SKM-1 (cell line): ENCODE measurements at regions not wholly inside any gene's neighbourhood (a gene's known extent, or its start where the extent isn't known, plus 50 kb on each side); places are given as distances from the start of the nearest gene placed in this dataset.
"Not testable (repeated sequence)": the region's sequence is repeated elsewhere in the genome, so short reads cannot be mapped to it uniquely, and the experiment has no call there.

Experiments used
- DNase-seq: peaks from one replicate; lab custom pipeline; 2025; ENCODE audit not compliant: unreplicated experiment; lab: John Stamatoyannopoulos, UW

DNA sequence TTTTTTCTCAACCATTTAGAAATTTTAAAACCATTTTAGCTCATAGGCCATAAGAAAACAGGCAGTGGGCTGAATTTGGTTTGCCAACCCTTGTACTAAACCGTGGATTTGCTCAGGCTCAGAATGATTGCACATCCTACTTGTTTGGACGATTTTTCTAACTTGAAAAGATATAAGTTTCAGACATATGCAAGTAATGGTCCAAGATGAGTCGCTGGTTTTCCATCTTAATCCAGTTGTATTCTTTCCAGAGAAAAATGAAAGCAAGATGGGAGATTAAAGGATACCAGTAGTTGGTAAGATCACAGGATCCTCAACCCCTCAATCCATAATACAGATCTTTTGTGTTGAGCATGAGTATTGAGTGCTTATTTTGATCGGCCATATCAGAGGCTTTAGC, 250.9 kb downstream of the TINAG start:
- no peak for DNase-seq

DNA sequence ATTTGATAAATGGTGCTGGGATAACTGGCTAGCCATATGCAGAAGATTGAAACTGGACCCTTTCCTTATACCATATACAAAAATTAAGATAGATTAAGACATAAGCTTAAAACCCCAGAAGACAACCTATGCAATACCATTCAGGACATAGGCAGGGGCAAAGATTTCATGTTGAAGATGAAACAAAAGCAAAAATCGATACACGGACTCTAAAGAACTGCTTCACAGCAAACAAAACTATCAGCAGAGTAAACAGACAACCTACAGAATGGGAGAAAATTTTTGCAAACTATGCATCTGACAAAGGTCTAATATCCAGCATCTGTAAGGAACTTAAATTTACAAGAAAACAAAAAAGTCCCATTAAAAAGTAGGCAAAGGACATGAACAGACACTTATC, 255.9 kb downstream of the TINAG start:
- DNase-seq: not testable (repeated sequence)

DNA sequence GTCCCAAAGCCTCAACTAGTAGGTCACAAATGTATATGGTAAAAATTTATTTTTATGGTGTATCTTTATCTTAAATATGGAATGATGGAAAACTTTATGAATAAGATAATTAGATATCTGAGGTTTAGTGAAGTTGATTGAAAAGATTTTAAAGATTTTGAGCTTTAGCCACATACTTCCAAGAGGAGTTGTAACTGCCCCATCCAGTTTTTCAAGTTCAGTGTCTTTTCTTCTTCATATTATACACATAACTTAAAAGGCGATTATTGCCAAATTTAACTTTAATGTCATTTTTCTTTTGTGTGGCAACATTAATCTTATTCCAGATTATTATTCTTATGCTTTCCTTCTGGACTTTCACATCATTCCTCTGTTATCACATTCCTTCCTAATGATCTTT, 266.4 kb downstream of the TINAG start:
- no peak for DNase-seq

DNA sequence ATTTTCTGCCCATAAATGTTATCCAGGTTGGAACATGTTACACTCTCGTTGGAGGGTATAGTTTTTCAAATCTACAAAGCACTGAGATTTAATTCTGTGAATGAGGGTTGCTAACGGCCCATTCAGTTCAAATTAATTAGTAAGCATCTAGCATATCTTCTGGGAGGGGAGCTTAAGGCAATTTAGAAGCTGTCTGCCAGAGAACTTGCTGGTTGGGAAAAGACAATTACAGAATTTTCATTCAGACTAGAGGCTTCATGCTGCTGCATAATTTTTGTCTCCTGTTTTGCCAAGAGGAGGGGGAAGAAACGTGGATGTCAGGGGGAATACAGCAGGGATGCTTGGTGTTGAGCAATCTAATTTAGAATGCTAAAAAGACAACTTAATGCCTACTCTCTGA, 268.3 kb upstream of the FAM83B start:
- no peak for DNase-seq

DNA sequence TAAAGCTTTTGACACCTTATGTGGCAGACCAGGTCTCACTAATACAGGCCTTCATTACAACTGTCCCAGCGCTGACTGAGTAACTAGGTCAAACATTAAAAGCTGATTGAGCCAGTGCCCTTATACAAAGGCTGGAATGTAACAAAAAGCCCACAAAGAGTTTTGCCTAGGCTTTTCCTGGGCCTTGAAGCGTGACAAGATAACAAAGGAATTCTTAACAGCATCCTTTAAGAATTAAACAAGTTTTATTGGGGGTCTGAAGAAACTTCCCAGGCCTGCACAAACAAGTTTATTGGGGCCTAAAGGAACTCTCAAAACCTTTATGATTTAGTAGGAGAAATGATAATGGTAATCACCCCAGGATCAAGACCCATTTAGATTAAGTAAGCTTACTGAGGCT, 267.6 kb upstream of the FAM83B start:
- no peak for DNase-seq

DNA sequence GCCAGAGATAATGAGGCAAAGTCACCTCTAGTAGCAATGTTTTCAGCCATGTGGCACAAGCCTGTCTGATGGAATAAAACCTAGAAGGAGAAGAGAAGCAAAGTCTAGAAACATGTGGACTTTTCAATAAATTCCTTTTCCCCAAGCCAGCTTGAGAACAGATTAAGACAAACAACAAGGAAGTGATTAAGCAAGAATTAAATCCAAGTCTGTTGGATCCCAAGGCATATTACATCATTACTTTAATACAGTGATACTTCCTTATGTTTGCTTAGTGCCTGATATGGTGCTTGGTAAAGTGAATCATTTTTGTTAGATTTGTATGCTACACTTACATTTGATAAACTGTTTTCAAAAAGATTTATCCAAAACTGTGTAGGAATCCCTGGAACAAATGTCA, 260.3 kb upstream of the FAM83B start:
- no peak for DNase-seq

DNA sequence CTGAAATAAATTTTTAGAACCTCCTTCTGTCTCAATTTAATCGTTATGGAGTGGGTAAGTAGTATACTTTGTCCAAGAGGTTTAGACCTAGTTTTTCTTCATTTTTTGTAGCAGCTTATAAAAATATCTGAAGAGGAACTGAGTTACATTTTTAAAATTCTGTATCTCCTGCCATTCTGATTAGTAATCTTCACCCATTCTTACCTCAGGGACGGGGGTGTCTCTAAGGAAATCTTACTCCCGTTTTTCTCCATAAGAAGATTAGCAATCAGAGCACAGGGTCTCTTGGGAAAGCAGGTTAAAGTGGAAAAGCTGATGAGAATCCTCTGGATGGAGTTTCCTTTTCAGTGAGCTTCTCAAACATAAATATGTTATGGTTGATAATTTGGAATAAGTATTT, 259.3 kb upstream of the FAM83B start:
- DNase-seq: no peak

DNA sequence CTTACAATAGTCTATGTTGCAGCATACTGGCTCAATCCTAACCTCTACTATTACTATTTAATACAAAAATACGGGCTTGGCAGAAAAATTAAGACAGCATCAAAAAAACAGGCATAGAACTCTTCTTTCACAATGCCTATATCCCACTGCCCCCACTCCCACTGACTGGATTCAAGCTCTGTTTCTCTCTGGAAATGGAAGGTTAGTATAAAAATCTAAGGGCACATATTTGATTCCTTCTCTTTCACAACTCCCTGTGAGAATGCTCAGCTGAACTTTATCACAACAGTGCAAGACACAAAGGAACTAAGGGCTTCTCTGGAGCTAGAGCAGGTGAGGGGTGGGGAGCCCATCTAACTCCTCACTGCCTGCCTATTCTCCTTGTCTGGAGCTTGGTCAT, 258.4 kb upstream of the FAM83B start:
- no peak for DNase-seq

DNA sequence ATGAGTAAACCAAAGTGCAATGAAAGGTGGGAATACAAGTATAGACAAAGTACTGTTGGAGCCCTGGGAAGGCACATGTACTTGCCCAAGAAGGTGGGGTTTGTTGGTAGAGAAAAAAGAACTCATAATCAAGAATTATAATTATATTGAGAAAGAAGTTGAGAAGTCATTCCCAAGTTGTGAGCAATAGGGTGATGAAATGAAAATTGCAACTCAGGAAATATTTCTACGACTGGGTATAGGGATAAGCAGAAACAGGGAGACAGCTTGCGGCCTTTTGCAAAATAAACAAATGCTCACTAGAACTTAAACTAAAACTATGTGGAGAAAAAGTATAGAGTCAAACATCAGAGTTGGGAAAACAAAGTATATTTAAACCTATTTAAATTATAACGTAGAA, 250.7 kb upstream of the FAM83B start:
- DNase-seq: no peak

DNA sequence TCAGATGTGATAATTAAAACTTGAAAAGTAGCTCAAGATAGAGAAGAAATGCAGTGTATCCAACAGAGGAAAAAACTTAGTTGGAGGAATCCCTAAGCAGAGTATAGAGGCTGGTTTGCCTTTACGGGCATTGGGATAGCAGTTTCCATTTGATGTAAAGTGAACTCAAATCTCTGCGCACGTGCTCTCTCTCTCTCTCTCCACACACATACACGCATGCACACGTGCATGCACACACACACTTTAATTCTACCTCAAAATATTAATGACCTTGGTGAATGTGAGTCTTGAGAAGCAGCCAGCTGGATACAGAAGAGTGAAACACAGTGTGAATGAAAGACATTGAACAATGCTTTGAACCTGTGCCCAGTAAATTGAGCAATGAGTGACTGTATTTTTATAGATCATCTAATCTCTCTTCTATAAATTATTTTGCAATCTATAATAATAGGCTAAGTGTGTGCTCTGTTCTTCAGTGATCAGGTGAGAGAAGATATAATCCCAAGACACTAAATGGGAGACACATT, 247.7 kb upstream of the FAM83B start:
- DNase-seq: no peak

DNA sequence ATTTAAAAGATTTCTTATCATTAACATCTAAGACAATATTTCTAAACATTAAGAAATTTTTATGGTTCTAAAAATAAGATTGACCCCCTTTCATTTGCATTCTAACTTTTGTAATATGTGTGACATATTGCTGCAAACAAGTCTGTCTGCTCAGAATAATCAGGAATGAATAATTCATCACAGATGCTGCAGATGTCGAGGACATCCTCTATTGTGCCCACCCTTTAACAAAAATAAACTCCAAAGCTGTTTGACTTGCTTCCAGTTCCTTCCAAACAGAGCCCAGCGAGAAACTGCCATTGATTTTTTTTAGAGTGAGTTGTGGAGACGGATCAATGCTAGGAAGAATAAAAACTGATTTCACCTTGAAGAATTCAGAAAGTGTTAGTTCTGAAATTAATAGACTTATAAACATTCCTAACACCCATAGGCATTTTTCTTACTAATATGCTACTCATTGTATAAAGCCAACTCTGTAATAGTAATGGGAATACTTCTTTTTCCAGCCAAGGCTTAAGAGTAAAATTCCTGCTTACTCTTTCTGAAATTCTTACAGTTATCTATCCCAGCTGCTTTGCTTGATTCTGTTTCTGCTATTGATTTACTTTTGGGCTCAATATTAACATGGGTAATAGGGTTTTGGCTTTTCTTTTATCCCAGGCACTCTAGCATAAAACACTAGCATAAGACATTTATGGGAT, 244.8 kb upstream of the FAM83B start:
- no peak for DNase-seq

DNA sequence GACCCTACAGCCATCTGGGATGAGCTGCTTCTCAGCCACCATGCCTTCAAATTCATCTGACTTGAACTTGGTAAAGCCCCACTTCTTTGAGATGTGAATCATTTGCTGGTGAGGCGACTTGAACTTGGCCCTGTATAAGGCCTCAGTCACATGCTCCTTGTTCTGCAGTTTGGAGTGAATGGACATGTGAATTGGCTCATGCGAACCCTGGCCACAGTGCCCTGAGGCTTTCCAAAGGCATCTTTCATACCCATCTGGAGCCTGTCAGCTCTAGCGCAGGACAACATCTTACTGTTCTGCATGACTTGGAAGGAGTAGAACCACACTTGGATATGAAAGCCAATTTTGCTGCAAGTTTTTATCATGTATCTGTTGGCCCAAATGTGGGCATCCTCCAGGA, 244.0 kb upstream of the FAM83B start:
- DNase-seq: no peak

DNA sequence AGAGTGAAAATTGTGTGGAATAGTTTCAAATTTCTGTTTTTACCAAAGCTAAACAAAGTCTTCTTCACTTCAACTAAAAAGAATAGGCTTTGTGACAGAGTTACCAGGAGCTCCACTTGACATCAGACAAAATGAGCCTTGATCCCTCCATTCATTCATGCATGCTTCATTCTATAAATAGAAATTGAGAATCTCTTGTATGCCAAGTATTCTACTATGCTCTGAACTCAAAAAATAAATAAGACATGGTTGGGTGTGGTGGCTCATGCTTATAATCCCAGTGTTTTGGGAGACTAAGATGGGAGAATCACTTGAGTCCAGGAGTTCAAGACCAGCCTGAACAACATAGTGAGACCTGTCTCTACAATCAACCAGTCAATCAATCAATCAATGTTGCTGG, 236.6 kb upstream of the FAM83B start:
- DNase-seq: no peak

DNA sequence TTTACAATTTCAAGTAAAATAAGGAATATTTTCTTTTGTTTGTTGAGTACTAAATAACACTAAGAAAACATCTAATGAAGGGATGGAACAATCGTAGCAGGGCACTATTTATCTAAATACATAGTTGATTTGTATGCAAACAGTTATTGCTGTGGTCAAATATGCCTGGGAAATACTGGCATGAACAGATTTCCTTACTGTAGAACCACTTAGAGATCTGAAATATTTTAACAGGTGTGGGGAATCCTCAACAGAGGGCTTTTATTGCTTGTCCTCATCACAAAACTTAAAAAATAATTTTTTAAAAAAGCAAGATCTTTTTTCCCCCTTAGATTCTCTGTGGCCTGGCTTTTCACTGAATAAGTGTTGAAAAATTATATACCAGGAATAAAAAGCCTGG, 233.0 kb upstream of the FAM83B start:
- DNase-seq: no peak

DNA sequence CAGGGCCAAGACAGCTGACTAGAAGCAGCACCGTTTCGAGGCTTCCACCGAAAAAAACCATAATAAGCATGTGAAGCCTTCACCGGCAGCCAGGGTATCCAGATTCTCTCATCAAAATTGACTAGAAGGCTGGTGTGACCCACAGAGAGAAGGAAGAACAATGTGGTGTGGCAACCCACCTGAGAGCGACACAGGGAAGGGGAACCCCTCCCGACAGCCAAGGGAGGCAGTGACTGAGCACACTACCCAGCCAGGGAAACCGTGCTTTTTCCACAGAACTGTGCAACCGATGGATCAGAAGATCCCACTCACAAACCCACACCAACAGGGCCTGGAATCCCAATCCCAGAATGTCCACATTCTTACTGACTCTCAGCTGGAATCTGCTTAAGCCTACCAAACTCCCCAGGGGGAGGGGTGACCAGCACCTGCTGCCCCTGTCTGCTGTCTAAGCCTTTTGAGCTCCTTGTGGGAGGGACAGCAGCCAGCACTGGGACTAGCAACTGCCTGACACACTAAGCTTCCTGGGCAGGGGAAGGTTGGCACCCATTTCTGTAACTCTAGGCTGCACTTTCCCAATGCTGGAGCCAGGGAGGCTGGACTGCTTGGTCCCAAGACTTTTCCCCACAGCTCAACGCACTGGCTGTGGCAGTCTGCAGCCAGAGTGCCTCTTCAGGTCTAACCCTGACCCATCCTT, 231.9 kb upstream of the FAM83B start:
- no peak for DNase-seq

DNA sequence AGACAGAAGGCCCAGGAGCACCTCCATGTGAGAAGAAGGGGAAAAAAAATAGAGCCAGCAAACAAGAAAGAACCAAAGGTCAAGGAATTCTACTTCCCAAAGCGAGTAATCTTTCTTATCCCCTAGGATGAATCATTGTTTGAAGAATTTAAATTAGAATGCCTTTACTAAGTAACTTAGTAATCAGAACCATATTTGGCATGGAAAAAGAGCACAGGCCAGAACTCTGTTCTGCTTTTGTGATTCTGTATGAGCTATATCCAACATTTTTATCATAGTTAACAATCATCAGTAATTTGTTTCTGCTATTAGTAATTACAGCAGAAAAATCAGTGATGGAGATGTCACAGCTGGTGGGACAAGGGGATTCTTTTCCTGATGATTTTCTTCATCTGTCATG, 228.8 kb upstream of the FAM83B start:
- DNase-seq: no peak

DNA sequence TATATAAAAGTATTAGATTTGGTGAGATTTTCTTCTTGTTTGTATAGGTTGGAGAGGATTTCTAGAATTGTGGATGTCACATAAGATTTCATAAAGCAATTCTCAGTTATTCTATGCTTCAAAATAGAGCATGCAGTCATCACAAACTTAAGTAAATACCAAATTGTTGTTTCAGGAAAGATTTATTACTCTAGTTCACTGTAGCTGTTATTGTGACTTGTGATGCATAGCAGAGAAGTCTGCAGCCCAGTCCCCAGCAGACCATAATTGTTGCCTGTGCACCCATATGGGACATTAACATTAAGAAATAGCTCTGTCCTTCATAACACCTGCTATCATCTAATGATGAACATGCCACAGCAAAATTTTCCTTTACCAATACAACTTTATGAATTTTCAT, 228.0 kb upstream of the FAM83B start:
- no peak for DNase-seq

DNA sequence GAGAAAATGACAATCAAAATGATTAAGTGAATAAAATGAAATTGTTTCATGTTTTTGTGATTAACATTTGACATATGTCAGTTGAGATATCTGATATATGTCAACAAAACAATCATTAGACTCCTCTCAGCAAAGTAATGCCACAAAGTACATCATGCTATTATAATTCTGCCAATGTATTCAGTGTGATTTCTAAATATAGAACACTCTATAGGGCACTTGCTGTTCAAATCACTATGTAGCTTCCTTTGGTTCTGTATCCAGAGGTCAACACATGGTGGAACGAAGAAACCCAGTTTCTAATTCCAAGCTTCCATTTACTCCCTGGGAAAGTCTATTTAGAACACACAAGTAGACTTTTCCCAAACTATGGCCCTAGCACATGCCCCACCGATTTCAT, 227.5 kb upstream of the FAM83B start:
- DNase-seq: no peak

DNA sequence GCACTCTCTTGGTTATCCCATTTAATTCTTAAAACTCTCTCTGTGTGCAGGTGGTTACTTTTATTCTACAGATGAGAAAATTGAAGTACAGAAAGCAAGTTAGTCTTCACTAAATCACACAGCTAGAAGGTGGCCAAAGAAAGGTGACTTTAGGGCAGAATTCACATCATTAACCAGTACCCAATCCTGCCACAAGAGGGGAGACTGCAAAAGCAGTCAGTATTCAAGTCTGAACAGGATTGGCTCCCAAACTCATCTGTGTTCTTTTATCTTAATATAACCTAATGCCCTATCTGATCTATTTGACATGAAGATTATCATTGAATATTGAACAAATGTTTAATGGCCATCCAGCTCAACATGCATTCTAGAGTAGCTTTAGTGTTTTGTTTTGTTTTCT, 225.3 kb upstream of the FAM83B start:
- DNase-seq: no peak

DNA sequence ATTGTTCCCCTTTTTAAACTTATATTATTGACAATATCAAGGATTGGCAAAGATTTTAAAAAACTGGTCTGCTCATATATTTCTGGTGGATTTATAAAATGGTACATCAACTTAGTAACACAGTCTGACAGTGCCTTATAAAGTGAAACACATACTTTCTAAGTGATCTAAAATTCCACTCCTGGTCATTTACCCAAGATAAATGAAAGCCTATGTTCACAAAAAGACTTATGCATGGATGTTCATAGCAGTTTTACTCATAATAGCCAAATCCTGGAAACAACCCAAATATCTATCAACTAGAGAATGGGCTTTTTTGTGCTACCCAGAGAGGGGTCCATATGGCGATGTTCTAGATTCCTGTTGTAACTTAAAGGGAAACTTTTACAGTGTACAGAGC, 222.4 kb upstream of the FAM83B start:
- no peak for DNase-seq

DNA sequence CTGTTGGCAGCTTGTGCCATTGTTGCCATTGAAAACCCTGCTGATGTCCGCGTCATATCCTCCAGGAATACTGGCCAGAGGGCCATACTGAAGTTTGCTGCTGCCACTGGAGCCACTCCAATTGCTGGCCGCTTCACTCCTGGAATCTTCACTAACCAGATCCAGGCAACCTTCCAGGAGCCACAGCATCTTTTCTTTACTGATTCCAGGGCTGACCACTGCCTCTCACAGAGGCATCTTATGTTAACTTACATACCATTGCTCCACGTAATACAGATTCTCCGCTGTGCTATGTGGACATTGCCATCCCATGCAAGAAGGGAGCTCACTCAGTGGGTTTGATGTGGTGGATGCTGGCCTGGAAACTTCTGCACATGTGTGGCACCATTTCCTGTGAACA, 221.8 kb upstream of the FAM83B start:
- no peak for DNase-seq

DNA sequence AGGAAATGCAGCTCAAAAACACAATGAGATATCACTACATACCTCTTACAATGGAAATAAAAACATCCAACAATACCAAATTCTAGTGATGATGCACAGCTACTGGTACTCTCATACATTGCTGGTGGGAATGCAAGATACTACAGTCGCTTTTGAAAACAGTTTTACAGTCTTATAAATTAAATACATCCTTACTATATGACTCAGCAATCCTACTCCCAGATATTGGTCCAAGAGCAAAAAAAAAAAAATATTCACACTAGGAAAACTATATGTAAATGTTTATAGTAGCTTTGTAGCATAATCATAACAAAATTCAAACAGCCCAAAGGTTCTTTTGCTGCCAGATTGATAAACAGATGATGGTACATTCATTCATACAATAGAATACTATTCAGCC, 217.4 kb upstream of the FAM83B start:
- no peak for DNase-seq
